ENCODE measurements at regions not wholly inside any gene's neighbourhood (a gene's known extent, or its start where the extent isn't known, plus 50 kb on each side); places are given as distances from the start of the nearest gene placed in this dataset.

DNA sequence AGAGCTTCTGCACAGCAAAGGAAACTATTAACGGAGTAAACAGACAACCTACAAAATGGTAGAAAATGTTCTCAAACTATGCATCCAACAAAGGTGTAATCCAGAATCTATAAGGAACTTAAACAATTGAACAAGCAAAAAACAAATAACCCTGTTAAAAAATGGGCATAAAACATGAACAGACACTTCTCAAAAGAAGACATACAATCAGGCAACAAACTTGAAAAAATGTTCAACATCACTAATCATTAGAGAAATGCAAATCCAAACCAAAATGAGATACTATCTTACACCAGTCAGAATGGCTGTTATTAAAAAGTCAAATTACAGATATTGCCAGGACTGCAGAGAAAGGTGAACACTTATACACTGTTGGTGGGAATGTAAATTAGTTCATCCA, 309.6 kb upstream of the KLF3 start:
- TF ChIP-seq, protein P1, sequence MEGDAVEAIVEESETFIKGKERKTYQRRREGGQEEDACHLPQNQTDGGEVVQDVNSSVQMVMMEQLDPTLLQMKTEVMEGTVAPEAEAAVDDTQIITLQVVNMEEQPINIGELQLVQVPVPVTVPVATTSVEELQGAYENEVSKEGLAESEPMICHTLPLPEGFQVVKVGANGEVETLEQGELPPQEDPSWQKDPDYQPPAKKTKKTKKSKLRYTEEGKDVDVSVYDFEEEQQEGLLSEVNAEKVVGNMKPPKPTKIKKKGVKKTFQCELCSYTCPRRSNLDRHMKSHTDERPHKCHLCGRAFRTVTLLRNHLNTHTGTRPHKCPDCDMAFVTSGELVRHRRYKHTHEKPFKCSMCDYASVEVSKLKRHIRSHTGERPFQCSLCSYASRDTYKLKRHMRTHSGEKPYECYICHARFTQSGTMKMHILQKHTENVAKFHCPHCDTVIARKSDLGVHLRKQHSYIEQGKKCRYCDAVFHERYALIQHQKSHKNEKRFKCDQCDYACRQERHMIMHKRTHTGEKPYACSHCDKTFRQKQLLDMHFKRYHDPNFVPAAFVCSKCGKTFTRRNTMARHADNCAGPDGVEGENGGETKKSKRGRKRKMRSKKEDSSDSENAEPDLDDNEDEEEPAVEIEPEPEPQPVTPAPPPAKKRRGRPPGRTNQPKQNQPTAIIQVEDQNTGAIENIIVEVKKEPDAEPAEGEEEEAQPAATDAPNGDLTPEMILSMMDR (IDR thresholded peaks at IDR 0.05) = no peak
- no peak for TF ChIP-seq POLR2A (IDR thresholded peaks at IDR 0.05)
